Smooth muscle cell (in vitro differentiated cells): ENCODE measurements at regions not wholly inside any gene's neighbourhood (a gene's known extent, or its start where the extent isn't known, plus 50 kb on each side); places are given as distances from the start of the nearest gene placed in this dataset.

Experiments used
- DNase-seq: peaks from one replicate; lab custom pipeline; 2025; ENCODE audit not compliant: unreplicated experiment; lab: John Stamatoyannopoulos, UW
- H2AFZ ChIP-seq: fragments of 200-600 bp; sonication (generic); 2 replicates; pipeline ENCODE4 v1.6.0; 2016; ENCODE audit warnings: antibody characterized with exemption, low read depth, mild to moderate bottlenecking
- H3F3A ChIP-seq: fragments of 200-600 bp; sonication (generic); 2 replicates; pipeline ENCODE4 v1.6.0; 2017; ENCODE audit warnings: antibody characterized with exemption, low read depth
- H3K27ac ChIP-seq: fragments of 200-600 bp; sonication (generic); 2 replicates; pipeline ENCODE4 v1.5.1; 2016; ENCODE audit warnings: low read depth, mild to moderate bottlenecking
- H3K27me3 ChIP-seq: fragments of 200-600 bp; sonication (generic); 2 replicates; pipeline ENCODE4 v1.6.1; 2016; ENCODE audit warnings: low read depth, mild to moderate bottlenecking
- H3K36me3 ChIP-seq: fragments of 200-600 bp; sonication (generic); 2 replicates; pipeline ENCODE4 v1.5.1; 2016; ENCODE audit warnings: low read depth
- H3K4me1 ChIP-seq: fragments of 200-600 bp; sonication (generic); 2 replicates; pipeline ENCODE4 v1.5.1; 2016; ENCODE audit warnings: low read depth
- H3K4me2 ChIP-seq: fragments of 200-600 bp; sonication (generic); 2 replicates; pipeline ENCODE4 v1.6.0; 2016; ENCODE audit warnings: mild to moderate bottlenecking
- H3K4me3 ChIP-seq: fragments of 200-600 bp; sonication (generic); 2 replicates; pipeline ENCODE4 v1.5.1; 2016; ENCODE audit warnings: mild to moderate bottlenecking
- H3K79me2 ChIP-seq: fragments of 200-600 bp; sonication (generic); 2 replicates; pipeline ENCODE4 v1.6.0; 2016; ENCODE audit warnings: low read depth, mild to moderate bottlenecking
- H3K9ac ChIP-seq: fragments of 200-600 bp; sonication (generic); 2 replicates; pipeline ENCODE4 v1.6.0; 2016; ENCODE audit warnings: low read depth
- H3K9me3 ChIP-seq: fragments of 200-600 bp; sonication (generic); replicated peaks from 2 replicates; pipeline ENCODE4 v1.5.1; 2016; ENCODE audit warnings: low read depth
- H4K20me1 ChIP-seq: fragments of 200-600 bp; sonication (generic); 2 replicates; pipeline ENCODE4 v1.6.0; 2016; ENCODE audit warnings: low read depth
- WGBS: methylation state at CpG from one replicate; pipeline ENCODE4 v1.1.7; 2016; ENCODE audit warnings: low lambda C conversion rate; 5-methylcytosine and 5-hydroxymethylcytosine counted together
- TF ChIP-seq, protein P1 (sequence below): fragments of 200-600 bp; sonication (generic); IDR thresholded peaks from 2 replicates; pipeline ENCODE4 v1.5.1; 2017; ENCODE audit warnings: borderline replicate concordance, mild to moderate bottlenecking, antibody characterized with exemption; ENCODE audit not compliant: insufficient read depth, poor library complexity, severe bottlenecking

DNA sequence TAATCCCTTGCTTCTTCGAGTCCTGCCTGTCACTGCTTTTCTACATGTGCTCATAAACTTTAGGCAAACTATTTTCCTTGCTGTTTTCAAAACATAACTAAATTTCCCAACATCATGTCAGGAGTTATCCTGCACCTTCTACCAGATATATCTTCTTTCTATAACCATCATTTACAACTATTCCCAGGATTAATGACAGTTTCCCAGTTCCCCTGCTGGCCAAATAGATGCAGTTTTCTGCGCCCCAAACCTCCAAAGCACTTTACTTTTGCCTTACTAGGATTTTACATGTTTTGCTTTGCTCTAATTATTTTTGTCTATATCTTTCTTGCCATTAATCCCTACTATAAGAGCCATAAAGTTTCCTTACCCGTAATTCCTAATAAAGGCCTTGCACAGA, 122.5 kb downstream of the GLUL start:
- Histone ChIP-seq H3K9me3 (no peaks in the 10 kb centered on the region), H3K4me1 (no peaks in the 10 kb centered on the region), H2AFZ (no peak overlapping the region), H3F3A (no peaks in the 10 kb centered on the region), H3K27ac (no peak overlapping the region), H3K27me3 (no peaks in the 10 kb centered on the region), H3K79me2 (no peaks in the 10 kb centered on the region), H3K4me2 (no peak overlapping the region), H3K9ac (no peak overlapping the region), H3K4me3 (no peak overlapping the region), H3K36me3 (no peaks in the 10 kb centered on the region), H4K20me1 (no peaks in the 10 kb centered on the region)
- TF ChIP-seq, protein P1, sequence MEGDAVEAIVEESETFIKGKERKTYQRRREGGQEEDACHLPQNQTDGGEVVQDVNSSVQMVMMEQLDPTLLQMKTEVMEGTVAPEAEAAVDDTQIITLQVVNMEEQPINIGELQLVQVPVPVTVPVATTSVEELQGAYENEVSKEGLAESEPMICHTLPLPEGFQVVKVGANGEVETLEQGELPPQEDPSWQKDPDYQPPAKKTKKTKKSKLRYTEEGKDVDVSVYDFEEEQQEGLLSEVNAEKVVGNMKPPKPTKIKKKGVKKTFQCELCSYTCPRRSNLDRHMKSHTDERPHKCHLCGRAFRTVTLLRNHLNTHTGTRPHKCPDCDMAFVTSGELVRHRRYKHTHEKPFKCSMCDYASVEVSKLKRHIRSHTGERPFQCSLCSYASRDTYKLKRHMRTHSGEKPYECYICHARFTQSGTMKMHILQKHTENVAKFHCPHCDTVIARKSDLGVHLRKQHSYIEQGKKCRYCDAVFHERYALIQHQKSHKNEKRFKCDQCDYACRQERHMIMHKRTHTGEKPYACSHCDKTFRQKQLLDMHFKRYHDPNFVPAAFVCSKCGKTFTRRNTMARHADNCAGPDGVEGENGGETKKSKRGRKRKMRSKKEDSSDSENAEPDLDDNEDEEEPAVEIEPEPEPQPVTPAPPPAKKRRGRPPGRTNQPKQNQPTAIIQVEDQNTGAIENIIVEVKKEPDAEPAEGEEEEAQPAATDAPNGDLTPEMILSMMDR, result no peak
- 95% methylated on average over 3 of the region's 3 CpGs for WGBS
- DNase-seq, result no peak

DNA sequence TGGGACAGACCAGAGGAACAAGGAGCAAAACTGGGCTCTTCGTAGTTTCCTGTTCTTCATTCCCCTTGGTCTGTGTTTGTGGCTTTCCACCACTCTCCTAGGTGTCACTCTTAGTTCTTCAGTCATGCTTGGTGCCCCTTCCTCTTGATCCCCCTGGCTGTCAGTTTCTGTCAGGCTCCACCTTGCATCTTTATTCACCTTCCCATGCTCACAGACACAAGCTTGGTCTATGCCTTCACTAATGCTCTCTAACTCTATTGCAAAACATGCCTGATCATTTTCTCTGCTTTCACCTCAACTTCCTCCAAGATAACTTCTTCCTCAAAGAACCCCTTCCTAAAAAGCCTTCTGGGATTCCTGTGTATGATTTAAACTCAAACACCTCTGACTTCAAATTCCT, 122.9 kb downstream of the GLUL start:
- 89% methylated on average over 1 of the region's 1 CpG for WGBS
- DNase-seq, result no peak

DNA sequence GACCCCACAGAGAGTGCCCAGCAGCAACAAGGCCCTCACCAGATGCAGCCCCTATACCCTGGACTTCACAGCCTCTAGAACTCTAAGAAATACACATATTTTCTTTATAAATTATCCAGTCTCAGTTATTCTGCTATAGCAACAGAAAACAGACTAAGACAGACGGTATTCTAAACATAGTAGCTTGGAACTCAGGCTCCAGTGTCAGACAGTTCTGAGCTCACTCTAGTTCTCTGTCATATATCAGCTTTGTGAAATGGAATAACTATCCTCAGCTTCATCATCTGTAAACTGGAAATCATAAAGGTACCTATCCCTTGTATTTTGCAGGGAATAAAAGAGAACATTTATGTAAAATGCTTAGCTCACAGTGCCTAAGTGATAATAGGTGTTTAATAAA, 127.4 kb downstream of the GLUL start:
- Histone ChIP-seq H3K4me3 (no peak overlapping the region), H3K9me3 (no peaks in the 10 kb centered on the region), H4K20me1 (no peaks in the 10 kb centered on the region), H3K4me1 (no peaks in the 10 kb centered on the region), H3K36me3 (no peaks in the 10 kb centered on the region), H3K9ac (no peak overlapping the region), H2AFZ (no peak overlapping the region), H3K79me2 (no peaks in the 10 kb centered on the region), H3K27me3 (no peaks in the 10 kb centered on the region), H3F3A (no peaks in the 10 kb centered on the region), H3K4me2 (no peak overlapping the region), H3K27ac (no peak overlapping the region)
- TF ChIP-seq, protein P1, result no peak
- no peak for DNase-seq
- 96% methylated on average over 1 of the region's 1 CpG for WGBS

More for the DNA sequence above, 122.9 kb downstream of the GLUL start:
- no peaks in the 10 kb centered on the region for H4K20me1 ChIP-seq
- no peak overlapping the region for H3K4me2 ChIP-seq
- TF ChIP-seq, protein P1, result no peak
- no peaks in the 10 kb centered on the region for H3K27me3 ChIP-seq
- no peaks in the 10 kb centered on the region for H3K4me1 ChIP-seq
- no peaks in the 10 kb centered on the region for H3F3A ChIP-seq
- no peak overlapping the region for H3K27ac ChIP-seq
- no peaks in the 10 kb centered on the region for H3K36me3 ChIP-seq
- no peaks in the 10 kb centered on the region for H3K79me2 ChIP-seq
- H3K4me3 ChIP-seq, result no peak overlapping the region
- H3K9ac ChIP-seq, result no peak overlapping the region
- no peak overlapping the region for H2AFZ ChIP-seq
- H3K9me3 ChIP-seq, result no peaks in the 10 kb centered on the region

DNA sequence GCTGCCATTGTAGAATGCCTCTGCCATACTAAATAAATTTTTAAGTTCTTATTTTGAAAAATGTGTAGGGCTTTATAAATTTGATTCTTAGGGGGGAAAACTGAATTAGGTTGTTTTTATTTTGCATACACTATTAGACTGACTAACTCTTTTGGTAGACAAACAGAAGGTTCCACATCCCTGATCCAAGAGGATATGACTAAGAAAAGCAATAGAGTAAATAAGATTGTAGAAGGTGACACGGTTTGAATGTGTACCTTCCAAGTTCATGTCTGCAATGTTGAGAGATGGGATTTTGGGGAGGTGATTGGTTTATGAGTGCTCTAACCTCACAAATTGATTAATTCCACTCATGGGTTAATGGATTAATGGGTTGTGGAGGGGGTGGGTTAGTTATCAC, 127.9 kb downstream of the GLUL start:
- no peak overlapping the region for H3K9ac ChIP-seq
- no peaks in the 10 kb centered on the region for H3K9me3 ChIP-seq
- H4K20me1 ChIP-seq, result no peaks in the 10 kb centered on the region
- H3K4me2 ChIP-seq, result no peak overlapping the region
- H2AFZ ChIP-seq, result no peak overlapping the region
- H3K4me3 ChIP-seq, result no peak overlapping the region
- H3K4me1 ChIP-seq, result no peaks in the 10 kb centered on the region
- DNase-seq, result no peak
- H3K79me2 ChIP-seq, result no peaks in the 10 kb centered on the region
- WGBS, result 82% methylated on average over 1 of the region's 1 CpG
- H3K27me3 ChIP-seq, result no peaks in the 10 kb centered on the region
- H3F3A ChIP-seq, result no peaks in the 10 kb centered on the region
- no peak overlapping the region for H3K27ac ChIP-seq
- H3K36me3 ChIP-seq, result no peaks in the 10 kb centered on the region
- TF ChIP-seq, protein P1, result no peak
